Glutamatergic neuron (in vitro differentiated cells): ENCODE measurements at regions not wholly inside any gene's neighbourhood (a gene's known extent, or its start where the extent isn't known, plus 50 kb on each side); places are given as distances from the start of the nearest gene placed in this dataset.

ENCODE experiments used
- DNase-seq: peaks from one replicate; pipeline ENCODE4 v3.0.0; 2022
- H3K27ac Mint-ChIP-seq: one replicate; pipeline ENCODE4 v1.8.0; 2020; ENCODE audit warnings: mild to moderate bottlenecking, mixed read lengths, inconsistent platforms; ENCODE audit not compliant: unreplicated experiment
- H3K27me3 Mint-ChIP-seq: one replicate; pipeline ENCODE4 v1.8.0; 2020; ENCODE audit warnings: mild to moderate bottlenecking, moderate library complexity, mixed read lengths, inconsistent platforms; ENCODE audit not compliant: unreplicated experiment
- H3K36me3 Mint-ChIP-seq: one replicate; pipeline ENCODE4 v1.8.0; 2020; ENCODE audit warnings: mild to moderate bottlenecking, mixed read lengths, inconsistent platforms; ENCODE audit not compliant: unreplicated experiment
- H3K4me1 Mint-ChIP-seq: one replicate; pipeline ENCODE4 v1.8.0; 2020; ENCODE audit warnings: mild to moderate bottlenecking, low read depth, mixed read lengths, inconsistent platforms; ENCODE audit not compliant: unreplicated experiment
- H3K4me3 Mint-ChIP-seq: one replicate; pipeline ENCODE4 v1.8.0; 2020; ENCODE audit warnings: mild to moderate bottlenecking, mixed read lengths, inconsistent platforms; ENCODE audit not compliant: unreplicated experiment
- H3K9me3 Mint-ChIP-seq: one replicate; pipeline ENCODE4 v1.8.0; 2020; ENCODE audit warnings: mild to moderate bottlenecking, moderate library complexity, mixed read lengths, inconsistent platforms; ENCODE audit not compliant: unreplicated experiment
- TF ChIP-seq, protein P1 (sequence below): fragments of 200-600 bp; sonication (generic); IDR thresholded peaks from one replicate; pipeline ENCODE4 v1.5.0; 2021; ENCODE audit not compliant: partially characterized antibody, unreplicated experiment

- Mint-ChIP-seq H3K36me3 (no peaks in the 10 kb centered on the region), H3K27ac (no peak overlapping the region), H3K4me1 (peaks cover 6% of the 10 kb centered on the region), H3K27me3 (peaks cover 5% of the 10 kb centered on the region), H3K4me3 (no peak overlapping the region), H3K9me3 (peaks cover 2% of the 10 kb centered on the region)
- peak; percentile 16 for DNase-seq
- TF ChIP-seq, protein P1, sequence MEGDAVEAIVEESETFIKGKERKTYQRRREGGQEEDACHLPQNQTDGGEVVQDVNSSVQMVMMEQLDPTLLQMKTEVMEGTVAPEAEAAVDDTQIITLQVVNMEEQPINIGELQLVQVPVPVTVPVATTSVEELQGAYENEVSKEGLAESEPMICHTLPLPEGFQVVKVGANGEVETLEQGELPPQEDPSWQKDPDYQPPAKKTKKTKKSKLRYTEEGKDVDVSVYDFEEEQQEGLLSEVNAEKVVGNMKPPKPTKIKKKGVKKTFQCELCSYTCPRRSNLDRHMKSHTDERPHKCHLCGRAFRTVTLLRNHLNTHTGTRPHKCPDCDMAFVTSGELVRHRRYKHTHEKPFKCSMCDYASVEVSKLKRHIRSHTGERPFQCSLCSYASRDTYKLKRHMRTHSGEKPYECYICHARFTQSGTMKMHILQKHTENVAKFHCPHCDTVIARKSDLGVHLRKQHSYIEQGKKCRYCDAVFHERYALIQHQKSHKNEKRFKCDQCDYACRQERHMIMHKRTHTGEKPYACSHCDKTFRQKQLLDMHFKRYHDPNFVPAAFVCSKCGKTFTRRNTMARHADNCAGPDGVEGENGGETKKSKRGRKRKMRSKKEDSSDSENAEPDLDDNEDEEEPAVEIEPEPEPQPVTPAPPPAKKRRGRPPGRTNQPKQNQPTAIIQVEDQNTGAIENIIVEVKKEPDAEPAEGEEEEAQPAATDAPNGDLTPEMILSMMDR, result no peak
These were observed 115.3 kb downstream of the SOX1 start for GRCh38 chr13:112182251-112182650.

DNA sequence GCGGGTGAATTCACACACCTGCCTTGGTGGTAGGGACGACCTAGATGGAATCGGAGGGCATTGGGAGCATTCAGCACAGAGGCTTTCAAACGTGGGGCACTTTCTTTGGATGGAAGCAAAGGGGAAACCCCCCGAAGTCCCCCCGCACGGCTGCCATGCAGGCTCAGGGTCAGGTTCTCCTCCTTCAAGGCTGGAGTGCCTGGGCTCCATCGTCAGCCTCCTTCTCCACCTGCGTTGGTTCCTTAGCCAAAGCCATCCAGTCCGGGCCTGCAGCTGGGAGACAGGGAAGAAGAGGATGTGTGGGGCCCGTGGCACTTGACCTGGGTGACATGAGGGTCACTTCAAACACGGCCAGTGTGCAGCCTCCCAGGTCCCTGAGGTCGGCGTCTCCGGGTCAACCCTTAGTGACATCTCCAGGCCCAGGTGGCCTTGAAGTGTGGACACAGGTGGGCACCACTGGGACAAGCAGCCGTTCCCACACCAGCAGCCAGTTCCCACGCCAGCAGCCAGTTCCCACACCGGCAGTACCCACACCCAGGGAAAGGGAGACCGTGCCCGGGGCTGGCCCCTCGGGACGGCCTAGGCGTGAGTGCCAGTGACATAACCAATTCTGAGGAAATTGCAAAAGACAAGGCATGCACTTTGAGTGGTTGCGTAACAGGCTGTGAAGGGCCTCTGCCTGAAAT lies 116.0 kb downstream of the SOX1 start:
- Mint-ChIP-seq H3K9me3 (peaks cover 2% of the 10 kb centered on the region), H3K4me1 (peaks cover 6% of the 10 kb centered on the region), H3K27me3 (peaks cover 5% of the 10 kb centered on the region), H3K36me3 (no peaks in the 10 kb centered on the region), H3K4me3 (no peak overlapping the region), H3K27ac (no peak overlapping the region)
- DNase-seq, result peak; percentile 15
- TF ChIP-seq, protein P1, result no peak

- DNase-seq, result peak; percentile 4
- Mint-ChIP-seq H3K27ac (no peak overlapping the region), H3K4me1 (peaks cover 6% of the 10 kb centered on the region), H3K36me3 (no peaks in the 10 kb centered on the region), H3K4me3 (no peak overlapping the region), H3K27me3 (peaks cover 5% of the 10 kb centered on the region), H3K9me3 (peaks cover 2% of the 10 kb centered on the region)
- TF ChIP-seq, protein P1, result no peak
These were observed 116.7 kb downstream of the SOX1 start for GRCh38 chr13:112183532-112184090.

DNA sequence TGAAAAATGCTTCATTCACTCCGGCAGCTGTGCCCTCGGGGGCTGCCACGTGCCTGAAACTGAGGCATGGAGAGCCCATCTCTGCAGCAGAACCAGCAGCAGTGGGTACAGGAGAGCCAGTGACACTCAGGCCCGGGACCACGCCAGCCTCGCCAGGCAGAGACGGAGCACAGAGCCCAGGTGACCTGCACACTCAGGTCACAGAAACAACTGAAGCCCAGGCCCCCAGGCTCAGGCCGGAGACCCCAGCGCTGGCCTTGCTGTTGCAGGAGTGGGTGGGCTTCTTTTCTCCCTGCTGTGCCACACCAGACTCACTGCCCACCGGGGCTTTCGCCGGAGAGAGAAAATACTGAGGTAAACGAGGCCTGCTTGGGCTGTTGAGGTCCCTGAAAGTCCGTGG lies 117.3 kb downstream of the SOX1 start:
- no peaks in the 10 kb centered on the region for H3K36me3 Mint-ChIP-seq

More for the DNA sequence above, 117.3 kb downstream of the SOX1 start:
- TF ChIP-seq, protein P1, result no peak
- Mint-ChIP-seq H3K4me1 (peaks cover 6% of the 10 kb centered on the region), H3K27me3 (peaks cover 5% of the 10 kb centered on the region), H3K27ac (no peak overlapping the region), H3K4me3 (no peak overlapping the region), H3K9me3 (peaks cover 2% of the 10 kb centered on the region)
- no peak for DNase-seq
